HL-60 (cell line): ENCODE measurements at regions not wholly inside any gene's neighbourhood (a gene's known extent, or its start where the extent isn't known, plus 50 kb on each side); places are given as distances from the start of the nearest gene placed in this dataset.

Experiments
- DNase-seq, 2 experiments: peaks; one replicate each; pipeline ENCODE4 v3.0.0-alpha.2; 2010 to 2020; ENCODE audit warnings: low read depth in 1 of 2, low spot score in 1 of 2
- H3K27ac ChIP-seq: fragments of 250-450 bp; sonication (Bioruptor Pico); replicated peaks from 2 replicates; pipeline ENCODE4 v1.5.1; 2020; ENCODE audit warnings: mild to moderate bottlenecking, moderate library complexity
- H3K27me3 ChIP-seq: fragments of 250-450 bp; sonication (Bioruptor Pico); 2 replicates; pipeline ENCODE4 v1.5.1; 2021; ENCODE audit warnings: mild to moderate bottlenecking, moderate library complexity; ENCODE audit not compliant: insufficient read depth, poor library complexity, severe bottlenecking
- H3K4me3 ChIP-seq: replicated peaks from 2 replicates; pipeline ENCODE4 v1.5.1; 2011; ENCODE audit warnings: mild to moderate bottlenecking, control low read depth, low read length; ENCODE audit not compliant: insufficient read depth
- GABPA ChIP-seq: IDR thresholded peaks from 2 replicates; pipeline ENCODE4 v1.6.1; 2012; ENCODE audit warnings: low read depth
- POLR2AphosphoS5 ChIP-seq: IDR thresholded peaks from 2 replicates; pipeline ENCODE4 v1.6.1; 2012; ENCODE audit warnings: low read depth
- SPI1 ChIP-seq: IDR thresholded peaks from 2 replicates; pipeline ENCODE4 v1.6.1; 2012; ENCODE audit warnings: low read depth, mild to moderate bottlenecking, borderline replicate concordance
- TF ChIP-seq, protein P1 (sequence below): IDR thresholded peaks from 2 replicates; pipeline ENCODE4 v1.6.1; 2012; ENCODE audit warnings: low read depth; ENCODE audit not compliant: insufficient replicate concordance
- TF ChIP-seq, protein P2 (sequence below): IDR thresholded peaks from one replicate; pipeline ENCODE4 v1.5.1; 2011; ENCODE audit warnings: low read length, control low read depth, inconsistent platforms; ENCODE audit not compliant: insufficient read depth

DNA sequence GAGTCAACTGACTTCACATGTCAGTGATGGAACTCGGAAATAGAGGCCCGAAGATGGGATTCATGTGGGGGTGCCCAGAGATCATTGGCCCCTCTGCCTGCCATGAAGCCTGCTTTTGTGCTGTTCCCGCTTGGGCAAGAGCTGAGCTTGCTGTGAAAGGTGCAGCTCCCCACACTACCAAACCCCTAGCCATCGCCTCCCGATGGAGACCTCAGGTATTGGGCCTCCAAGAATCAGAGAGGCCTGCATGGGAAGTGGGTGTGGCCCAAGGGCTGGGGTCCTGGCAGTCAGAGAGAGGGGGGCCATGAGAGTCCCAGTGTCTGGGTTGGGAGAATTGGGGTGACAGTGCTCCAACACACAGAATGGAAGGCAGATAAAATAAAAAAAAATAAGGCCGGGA is 160.9 kb downstream of the SOD2 start:
- Histone ChIP-seq H3K4me3 (no peak overlapping the region), H3K27ac (no peak overlapping the region), H3K27me3 (peaks cover 3% of the 10 kb centered on the region)
- DNase-seq: no peak
- no peak for TF ChIP-seq GABPA
- TF ChIP-seq SPI1: no peak
- TF ChIP-seq, protein P1, sequence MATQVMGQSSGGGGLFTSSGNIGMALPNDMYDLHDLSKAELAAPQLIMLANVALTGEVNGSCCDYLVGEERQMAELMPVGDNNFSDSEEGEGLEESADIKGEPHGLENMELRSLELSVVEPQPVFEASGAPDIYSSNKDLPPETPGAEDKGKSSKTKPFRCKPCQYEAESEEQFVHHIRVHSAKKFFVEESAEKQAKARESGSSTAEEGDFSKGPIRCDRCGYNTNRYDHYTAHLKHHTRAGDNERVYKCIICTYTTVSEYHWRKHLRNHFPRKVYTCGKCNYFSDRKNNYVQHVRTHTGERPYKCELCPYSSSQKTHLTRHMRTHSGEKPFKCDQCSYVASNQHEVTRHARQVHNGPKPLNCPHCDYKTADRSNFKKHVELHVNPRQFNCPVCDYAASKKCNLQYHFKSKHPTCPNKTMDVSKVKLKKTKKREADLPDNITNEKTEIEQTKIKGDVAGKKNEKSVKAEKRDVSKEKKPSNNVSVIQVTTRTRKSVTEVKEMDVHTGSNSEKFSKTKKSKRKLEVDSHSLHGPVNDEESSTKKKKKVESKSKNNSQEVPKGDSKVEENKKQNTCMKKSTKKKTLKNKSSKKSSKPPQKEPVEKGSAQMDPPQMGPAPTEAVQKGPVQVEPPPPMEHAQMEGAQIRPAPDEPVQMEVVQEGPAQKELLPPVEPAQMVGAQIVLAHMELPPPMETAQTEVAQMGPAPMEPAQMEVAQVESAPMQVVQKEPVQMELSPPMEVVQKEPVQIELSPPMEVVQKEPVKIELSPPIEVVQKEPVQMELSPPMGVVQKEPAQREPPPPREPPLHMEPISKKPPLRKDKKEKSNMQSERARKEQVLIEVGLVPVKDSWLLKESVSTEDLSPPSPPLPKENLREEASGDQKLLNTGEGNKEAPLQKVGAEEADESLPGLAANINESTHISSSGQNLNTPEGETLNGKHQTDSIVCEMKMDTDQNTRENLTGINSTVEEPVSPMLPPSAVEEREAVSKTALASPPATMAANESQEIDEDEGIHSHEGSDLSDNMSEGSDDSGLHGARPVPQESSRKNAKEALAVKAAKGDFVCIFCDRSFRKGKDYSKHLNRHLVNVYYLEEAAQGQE: no peak
- TF ChIP-seq, protein P2, sequence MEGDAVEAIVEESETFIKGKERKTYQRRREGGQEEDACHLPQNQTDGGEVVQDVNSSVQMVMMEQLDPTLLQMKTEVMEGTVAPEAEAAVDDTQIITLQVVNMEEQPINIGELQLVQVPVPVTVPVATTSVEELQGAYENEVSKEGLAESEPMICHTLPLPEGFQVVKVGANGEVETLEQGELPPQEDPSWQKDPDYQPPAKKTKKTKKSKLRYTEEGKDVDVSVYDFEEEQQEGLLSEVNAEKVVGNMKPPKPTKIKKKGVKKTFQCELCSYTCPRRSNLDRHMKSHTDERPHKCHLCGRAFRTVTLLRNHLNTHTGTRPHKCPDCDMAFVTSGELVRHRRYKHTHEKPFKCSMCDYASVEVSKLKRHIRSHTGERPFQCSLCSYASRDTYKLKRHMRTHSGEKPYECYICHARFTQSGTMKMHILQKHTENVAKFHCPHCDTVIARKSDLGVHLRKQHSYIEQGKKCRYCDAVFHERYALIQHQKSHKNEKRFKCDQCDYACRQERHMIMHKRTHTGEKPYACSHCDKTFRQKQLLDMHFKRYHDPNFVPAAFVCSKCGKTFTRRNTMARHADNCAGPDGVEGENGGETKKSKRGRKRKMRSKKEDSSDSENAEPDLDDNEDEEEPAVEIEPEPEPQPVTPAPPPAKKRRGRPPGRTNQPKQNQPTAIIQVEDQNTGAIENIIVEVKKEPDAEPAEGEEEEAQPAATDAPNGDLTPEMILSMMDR: no peak
- no peak for TF ChIP-seq POLR2AphosphoS5

DNA sequence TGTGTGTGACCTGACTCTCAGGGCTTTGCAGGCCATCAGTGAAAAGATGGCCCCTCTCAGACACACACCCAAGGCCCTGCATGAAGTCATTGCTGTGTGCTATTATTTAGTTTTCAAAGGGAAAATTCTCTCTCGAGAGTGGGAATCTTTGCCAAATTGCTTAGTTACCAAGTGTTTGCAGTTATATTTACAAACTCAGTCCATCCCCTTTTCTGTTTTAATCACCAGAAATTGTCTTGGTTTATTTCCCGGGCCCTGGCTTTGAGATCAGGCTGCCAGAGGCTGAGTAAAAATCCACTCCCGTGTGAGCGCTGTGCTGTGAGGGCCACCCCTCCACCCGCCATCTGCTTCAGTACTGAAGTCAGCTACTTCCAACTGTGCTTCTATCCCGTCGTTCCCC is 163.1 kb downstream of the SOD2 start:
- no peak overlapping the region for H3K27ac ChIP-seq
- DNase-seq: no peak
- TF ChIP-seq GABPA (no peak), SPI1 (no peak), POLR2AphosphoS5 (no peak)
- TF ChIP-seq, protein P1: no peak
- TF ChIP-seq, protein P2: no peak
- no peak overlapping the region for H3K4me3 ChIP-seq
- H3K27me3 ChIP-seq: peaks cover 3% of the 10 kb centered on the region

DNA sequence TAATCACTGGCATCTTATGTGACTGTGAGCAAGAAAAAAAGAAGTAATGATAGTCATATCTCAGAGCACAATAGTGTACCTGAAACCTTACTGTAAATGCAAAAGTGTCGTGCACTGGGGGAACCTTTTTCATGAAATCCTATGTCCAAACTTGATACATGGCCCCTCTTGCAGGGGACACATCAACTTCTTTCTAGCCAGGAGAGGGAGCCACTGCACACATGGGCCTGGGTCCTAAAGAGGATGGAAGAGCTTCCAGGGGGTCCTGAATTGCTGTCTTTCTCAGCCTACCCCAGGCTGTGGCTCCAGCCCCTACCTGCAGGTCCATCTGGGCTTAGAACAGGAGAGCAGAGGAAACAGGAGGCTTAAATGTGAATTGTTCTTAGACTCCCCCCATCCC is 165.7 kb downstream of the SOD2 start:
- H3K4me3 ChIP-seq: no peak overlapping the region
- TF ChIP-seq, protein P1: no peak
- no peak for TF ChIP-seq POLR2AphosphoS5
- TF ChIP-seq, protein P2: no peak
- TF ChIP-seq SPI1: no peak
- no peak for TF ChIP-seq GABPA
- no peaks in the 10 kb centered on the region for H3K27me3 ChIP-seq
- H3K27ac ChIP-seq: no peak overlapping the region
- DNase-seq: no peak
